BE2C (cell line): ENCODE measurements at regions not wholly inside any gene's neighbourhood (a gene's known extent, or its start where the extent isn't known, plus 50 kb on each side); places are given as distances from the start of the nearest gene placed in this dataset.

Experiments used
- DNase-seq: peaks from one replicate; pipeline ENCODE4 v3.0.0-alpha.2; 2020
- H3K27me3 ChIP-seq: fragments of 250-450 bp; sonication (Bioruptor Pico); 2 replicates; pipeline ENCODE4 v1.5.1; 2020; ENCODE audit warnings: mild to moderate bottlenecking
- H3K36me3 ChIP-seq: fragments of 250-450 bp; sonication (Bioruptor Pico); 2 replicates; pipeline ENCODE4 v1.5.1; 2020; ENCODE audit warnings: mild to moderate bottlenecking
- H3K4me1 ChIP-seq: fragments of 250-450 bp; sonication (Bioruptor Pico); 2 replicates; pipeline ENCODE4 v1.5.1; 2020
- H3K4me3 ChIP-seq: 2 replicates; pipeline ENCODE4 v1.5.1; 2011; ENCODE audit warnings: low read depth, low read length
- H3K9me3 ChIP-seq: fragments of 250-450 bp; sonication (Bioruptor Pico); 2 replicates; pipeline ENCODE4 v1.5.1; 2020
- CTCF ChIP-seq: IDR thresholded peaks from 2 replicates; pipeline ENCODE4 v1.5.1; 2012; ENCODE audit warnings: mild to moderate bottlenecking, low read depth, low read length

- peak; percentile 87 for TF ChIP-seq CTCF
- Histone ChIP-seq H3K36me3 (no peaks in the 10 kb centered on the region), H3K4me1 (no peaks in the 10 kb centered on the region), H3K27me3 (no peaks in the 10 kb centered on the region), H3K4me3 (no peak overlapping the region), H3K9me3 (no peaks in the 10 kb centered on the region)
- peak; percentile 55 for DNase-seq
Measured at GRCh38 chr2:17309741-17310339, 208.4 kb downstream of the RAD51AP2 start.

- Histone ChIP-seq H3K27me3 (no peaks in the 10 kb centered on the region), H3K4me3 (no peak overlapping the region), H3K4me1 (no peaks in the 10 kb centered on the region), H3K9me3 (no peaks in the 10 kb centered on the region), H3K36me3 (no peaks in the 10 kb centered on the region)
- no peak for TF ChIP-seq CTCF
- DNase-seq = no peak
Measured at GRCh38 chr2:17309181-17309580, 209.1 kb downstream of the RAD51AP2 start.

DNA sequence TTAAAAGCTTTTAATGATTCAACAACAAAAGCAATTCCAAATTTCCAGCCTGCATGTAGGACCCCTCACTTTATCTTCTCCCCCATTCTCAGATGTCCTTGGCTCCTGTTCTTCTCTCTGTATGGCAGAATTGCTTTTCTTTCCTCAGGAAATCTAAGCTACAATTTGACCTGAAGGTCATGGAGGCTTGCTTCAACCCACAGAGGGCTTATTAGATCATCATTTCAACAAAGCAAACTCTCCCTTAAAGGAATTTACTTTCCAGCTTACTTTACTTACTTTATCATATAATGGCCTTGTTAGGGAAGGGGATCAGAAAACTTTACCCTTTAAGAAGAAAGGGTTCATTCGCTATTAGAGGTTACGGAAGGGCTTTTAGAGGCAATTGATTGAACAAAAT lies 211.5 kb downstream of the RAD51AP2 start:
- Histone ChIP-seq H3K27me3 (no peaks in the 10 kb centered on the region), H3K4me3 (no peak overlapping the region), H3K4me1 (no peaks in the 10 kb centered on the region), H3K36me3 (no peaks in the 10 kb centered on the region), H3K9me3 (no peaks in the 10 kb centered on the region)
- TF ChIP-seq CTCF = no peak
- no peak for DNase-seq

DNA sequence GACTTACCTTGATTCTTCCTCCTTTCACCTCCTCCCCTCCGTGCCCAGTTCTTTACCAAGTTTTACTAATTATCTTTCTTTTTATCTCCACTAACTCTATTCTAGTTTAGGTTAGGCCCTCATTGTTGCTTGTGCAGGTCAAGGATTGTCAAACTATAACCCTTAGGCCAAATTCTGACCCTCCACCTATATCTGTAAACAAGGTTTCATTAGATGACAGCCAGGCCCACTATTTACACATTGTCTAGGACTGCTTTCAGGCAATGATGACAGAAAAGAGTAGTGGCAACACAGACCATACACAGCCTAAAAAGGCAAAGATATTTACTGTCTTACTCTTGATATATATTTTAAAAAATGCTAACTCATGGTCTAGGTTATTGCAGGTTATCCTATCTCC lies 212.0 kb downstream of the RAD51AP2 start:
- Histone ChIP-seq H3K27me3 (no peaks in the 10 kb centered on the region), H3K36me3 (no peaks in the 10 kb centered on the region), H3K4me1 (no peaks in the 10 kb centered on the region), H3K9me3 (no peaks in the 10 kb centered on the region), H3K4me3 (no peak overlapping the region)
- no peak for DNase-seq
- no peak for TF ChIP-seq CTCF

DNA sequence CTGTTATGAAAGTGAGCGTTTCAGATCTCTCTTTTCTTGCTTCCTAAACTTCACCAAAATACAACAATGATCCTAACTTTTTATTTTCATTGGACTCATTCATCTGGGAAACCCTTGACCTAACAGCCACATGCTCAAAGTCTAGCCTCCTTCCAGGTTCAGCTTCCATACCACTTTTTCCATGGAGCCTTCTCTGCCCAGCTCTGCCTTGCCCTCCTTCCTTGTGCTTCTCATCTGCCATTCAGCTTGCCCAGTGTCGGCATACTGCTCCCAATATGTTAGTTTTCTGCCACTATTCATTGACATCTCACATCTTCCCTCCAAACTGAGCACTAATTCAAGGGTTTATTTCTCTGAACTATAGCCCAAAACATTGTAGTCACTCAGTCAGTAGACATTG lies 214.7 kb downstream of the RAD51AP2 start:
- no peak for TF ChIP-seq CTCF
- Histone ChIP-seq H3K4me1 (no peaks in the 10 kb centered on the region), H3K27me3 (no peaks in the 10 kb centered on the region), H3K9me3 (no peaks in the 10 kb centered on the region), H3K4me3 (no peak overlapping the region), H3K36me3 (no peaks in the 10 kb centered on the region)
- no peak for DNase-seq

GRCh38 chr2:17303054-17303453 lies 215.2 kb downstream of the RAD51AP2 start:
- H3K4me3 ChIP-seq = no peak overlapping the region
- no peak for TF ChIP-seq CTCF
- no peaks in the 10 kb centered on the region for H3K4me1 ChIP-seq
- no peak for DNase-seq
- H3K9me3 ChIP-seq = no peaks in the 10 kb centered on the region
- no peaks in the 10 kb centered on the region for H3K27me3 ChIP-seq
- no peaks in the 10 kb centered on the region for H3K36me3 ChIP-seq
